ENCODE measurements at regions not wholly inside any gene's neighbourhood (a gene's known extent, or its start where the extent isn't known, plus 50 kb on each side); places are given as distances from the start of the nearest gene placed in this dataset.

DNA sequence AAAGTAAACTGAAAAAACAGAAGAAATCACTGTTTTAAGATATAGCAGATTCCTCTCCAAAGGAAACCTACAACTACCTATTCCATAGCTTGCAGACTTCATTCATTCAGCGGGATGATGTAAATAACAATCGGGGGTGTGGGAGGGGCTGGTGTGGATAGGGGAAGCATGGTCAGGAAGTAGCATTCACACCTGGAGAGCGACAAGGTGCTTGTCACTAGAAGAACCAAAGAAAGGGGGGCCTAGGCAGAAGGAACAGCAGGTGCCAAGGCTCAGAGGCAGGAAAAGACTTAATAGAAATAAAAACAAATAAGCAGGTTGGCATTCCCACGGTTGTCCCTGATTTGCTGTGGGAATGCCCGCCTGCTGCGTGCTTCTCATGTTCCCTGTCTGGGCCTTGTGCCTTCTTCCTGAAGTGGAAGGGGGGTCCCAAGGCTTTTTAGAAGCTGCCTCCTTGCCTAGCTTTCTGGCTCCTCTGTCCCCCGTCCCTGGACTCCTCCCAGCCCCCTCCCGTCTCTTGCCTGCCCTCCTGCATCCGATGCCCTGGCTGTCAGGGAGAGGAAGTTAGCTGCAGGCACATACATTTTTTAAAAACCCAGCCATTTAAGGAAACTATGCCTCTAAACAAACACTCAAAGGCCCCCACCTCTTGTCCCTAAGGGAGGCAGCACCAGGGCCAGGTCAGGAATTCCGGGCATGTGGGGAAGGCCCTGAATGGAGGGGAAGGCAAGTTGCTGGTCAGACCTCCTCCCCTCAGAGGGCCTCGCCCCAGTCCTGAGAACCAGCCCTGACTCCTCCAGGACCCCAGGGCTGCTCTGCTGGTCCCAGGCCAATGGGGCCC, 54.7 kb upstream of the PRDM11 start:
- DNase-seq, result no peak

DNA sequence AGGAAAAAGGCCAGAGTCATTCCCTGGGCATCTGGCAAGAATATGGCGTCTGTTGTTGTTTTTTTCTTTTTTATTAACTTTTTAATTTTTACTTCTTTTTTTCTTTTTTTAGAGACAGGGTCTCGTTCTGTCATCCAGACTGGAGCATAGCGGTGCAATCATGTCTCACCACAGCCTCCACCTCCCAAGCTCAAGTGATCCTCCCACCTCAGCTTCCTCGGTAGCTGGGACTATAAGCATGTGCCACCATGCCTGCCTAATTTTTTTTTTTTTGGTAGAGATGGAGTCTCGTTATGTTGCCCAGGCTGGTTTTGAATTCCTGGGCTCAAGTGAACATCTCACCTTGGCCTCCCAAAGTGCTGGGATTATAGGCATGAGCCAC, 54.0 kb upstream of the PRDM11 start:
- no peak for DNase-seq

DNA sequence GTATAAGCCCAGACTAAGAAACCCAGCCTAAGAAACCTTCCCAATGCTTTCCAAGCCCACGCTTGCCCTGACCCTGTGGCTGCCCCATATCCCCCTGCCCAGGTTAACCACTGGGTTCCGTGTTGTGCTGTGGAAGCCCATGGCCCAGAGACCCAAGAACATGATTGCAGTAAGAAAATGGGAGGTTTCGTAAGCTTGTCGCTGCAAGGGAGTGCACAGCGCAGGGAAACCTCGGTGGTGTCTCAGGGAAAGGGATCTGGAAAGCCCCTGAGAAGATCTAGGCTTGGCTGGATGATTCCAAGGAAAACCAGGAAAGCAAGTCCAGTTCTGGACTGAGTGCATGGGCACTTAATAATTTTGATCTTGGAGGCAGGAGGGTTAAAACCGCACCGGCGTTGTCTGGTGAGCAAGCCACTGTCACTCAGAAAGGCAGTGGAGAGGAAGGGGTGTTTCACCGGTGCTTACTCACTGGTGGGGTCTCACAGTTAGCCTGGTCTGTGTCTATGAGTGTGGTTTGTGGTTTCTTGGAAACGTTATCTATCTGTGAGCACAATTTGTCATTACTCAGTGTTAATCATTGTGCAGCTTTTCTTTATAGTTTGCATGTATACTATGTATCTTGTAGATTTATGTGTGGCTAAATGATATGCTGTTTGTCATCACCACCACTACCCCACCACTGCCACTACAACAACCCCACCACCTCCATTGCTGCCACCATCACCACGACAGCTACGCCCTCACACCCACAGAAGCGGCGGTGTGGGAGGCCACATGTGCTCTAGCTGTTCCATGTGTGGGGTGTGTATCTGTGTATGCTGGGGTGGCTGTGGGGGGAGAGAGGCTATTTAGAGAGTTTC, 53.3 kb upstream of the PRDM11 start:
- peak in 1 of 14 donors; percentile 11 for DNase-seq

DNA sequence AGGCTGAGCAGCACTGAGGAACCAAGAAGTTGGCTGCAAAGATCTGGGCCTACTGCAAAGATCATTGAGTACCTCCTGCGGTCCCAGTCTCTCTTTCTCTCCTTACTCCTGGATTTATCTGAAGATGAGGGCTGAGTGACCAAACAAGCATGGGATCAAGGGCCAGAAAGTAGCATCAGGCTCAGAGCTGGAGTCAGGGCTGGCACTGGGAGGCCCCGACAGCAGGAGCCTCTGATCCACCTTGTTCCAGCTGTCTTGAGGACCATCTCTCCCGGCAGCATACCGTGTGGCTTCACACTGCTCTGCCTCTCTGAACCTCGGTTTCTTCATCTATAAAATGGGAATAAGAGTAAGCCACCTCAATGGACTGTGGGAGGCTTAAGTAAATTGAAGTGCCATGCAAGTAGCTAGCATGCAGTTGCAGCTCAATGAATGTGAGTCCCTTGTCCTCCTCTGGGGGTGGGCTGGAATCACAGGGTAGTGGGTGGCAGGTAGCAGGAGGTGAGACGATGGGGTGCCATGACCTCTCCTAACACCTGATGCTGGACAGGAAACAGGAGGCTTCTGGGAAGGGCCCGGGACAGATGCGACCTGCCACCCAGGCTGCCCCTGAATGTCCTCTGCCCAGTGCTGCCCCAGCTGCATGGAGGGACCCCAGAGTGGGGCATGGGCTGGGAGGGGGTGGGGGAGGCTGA, 52.5 kb upstream of the PRDM11 start:
- DNase-seq, result peak in 1 of 14 donors; percentile 14

DNA sequence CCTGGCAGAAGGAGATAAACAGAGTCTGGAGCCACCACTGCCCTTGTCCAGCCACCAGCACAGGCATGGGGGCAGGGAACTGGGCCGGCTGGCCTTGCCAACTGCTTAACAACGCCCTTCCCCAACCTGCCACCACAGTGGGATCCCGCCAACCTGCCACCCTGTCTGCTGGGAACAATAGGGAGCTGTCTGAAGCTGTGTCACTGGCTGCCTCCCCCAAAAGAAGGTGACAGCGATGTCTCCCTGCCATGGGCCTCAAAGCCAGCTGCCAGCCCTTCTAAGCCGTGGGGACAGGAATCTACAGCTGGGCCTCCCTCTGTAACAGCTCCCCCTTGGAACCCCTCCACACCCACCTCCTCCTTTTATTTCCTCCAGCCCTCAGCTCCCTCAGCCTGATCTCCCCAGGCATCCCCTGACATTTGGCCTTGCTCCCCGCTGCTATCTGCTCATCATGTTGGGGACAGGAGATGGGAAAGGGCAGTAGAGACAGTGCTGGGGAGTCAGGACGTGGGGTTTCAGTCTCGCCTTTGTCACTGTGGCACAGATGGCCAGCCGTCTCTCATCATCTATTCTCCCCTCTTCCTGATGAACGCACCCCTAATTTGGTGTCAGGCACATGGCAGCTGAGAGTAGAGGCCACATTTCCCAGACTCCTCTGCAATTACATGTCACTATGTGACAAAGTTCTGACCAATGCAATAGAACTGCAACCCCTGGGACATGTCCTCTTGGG, 51.3 kb upstream of the PRDM11 start:
- DNase-seq, result no peak

DNA sequence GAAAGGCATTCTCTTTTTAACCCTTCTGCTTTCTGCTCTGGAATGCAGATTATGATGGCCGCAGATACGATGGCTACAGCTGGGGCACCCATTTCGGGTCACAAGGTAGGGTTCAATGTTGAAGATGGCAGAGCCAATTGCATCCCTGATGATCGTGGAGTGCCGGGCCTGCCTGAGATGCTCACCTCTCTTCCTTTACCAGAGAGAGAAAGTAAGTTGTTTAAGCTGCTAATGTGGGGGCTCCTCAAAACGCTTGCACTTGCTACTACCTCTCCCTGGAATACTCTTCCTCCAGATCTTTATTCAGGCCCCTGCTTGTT, 50.8 kb upstream of the PRDM11 start:
- no peak for DNase-seq

DNA sequence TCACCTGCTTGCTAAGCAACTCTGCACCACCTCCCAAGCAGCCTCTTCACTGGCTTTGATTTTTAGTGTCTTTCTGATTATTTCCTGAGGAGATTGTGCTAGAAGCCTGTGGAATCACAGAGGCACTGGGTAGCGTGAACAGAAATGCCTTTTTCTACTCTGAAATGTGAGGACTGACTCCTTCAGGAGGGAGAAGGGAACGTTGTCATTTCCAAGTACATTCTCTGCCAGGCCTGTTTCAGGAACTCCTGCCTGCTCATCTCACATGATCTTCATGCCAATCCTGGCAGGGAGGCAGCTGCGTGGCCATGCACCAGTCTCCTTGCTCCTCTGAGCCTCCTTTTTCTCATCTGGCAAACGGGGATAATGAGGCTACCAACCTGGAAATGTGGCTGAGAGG, 49.8 kb upstream of the PRDM11 start:
- peak in 1 of 14 donors; percentile 82 for DNase-seq

All from C1 segment of cervical spinal cord (tissue), 14 donors.